GM12878 (cell line): ENCODE measurements at regions not wholly inside any gene's neighbourhood (a gene's known extent, or its start where the extent isn't known, plus 50 kb on each side); places are given as distances from the start of the nearest gene placed in this dataset.

Source experiments
- ASH2L ChIP-seq: fragments of 300-600, 200-600 bp; sonication (generic); IDR thresholded peaks from 2 replicates; pipeline ENCODE4 v1.6.1; 2017; ENCODE audit warnings: low read depth, mild to moderate bottlenecking, borderline replicate concordance
- GABPA ChIP-seq: IDR thresholded peaks from 2 replicates; pipeline ENCODE4 v1.6.1; 2014; ENCODE audit warnings: antibody characterized with exemption, low read depth, mild to moderate bottlenecking, inconsistent platforms
- HDAC2 ChIP-seq: fragments of 200-600 bp; sonication (generic); IDR thresholded peaks from 2 replicates; pipeline ENCODE4 v1.6.1; 2017
- MTA2 ChIP-seq: fragments of 450-650 bp; IDR thresholded peaks from 2 replicates; pipeline ENCODE4 v1.6.1; 2016; ENCODE audit warnings: low read depth, mild to moderate bottlenecking, moderate library complexity
- REST ChIP-seq: IDR thresholded peaks from 2 replicates; pipeline ENCODE4 v1.6.1; 2012; ENCODE audit warnings: mild to moderate bottlenecking, low read depth, low read length
- YY1 ChIP-seq: IDR thresholded peaks from 2 replicates; pipeline ENCODE4 v1.6.1; 2011; ENCODE audit warnings: low read depth, mild to moderate bottlenecking, low read length
- TF ChIP-seq, protein P1 (sequence below): IDR thresholded peaks from 2 replicates; pipeline ENCODE4 v1.6.1; 2012; ENCODE audit warnings: low read depth, low read length, improper control_type of control experiment

DNA sequence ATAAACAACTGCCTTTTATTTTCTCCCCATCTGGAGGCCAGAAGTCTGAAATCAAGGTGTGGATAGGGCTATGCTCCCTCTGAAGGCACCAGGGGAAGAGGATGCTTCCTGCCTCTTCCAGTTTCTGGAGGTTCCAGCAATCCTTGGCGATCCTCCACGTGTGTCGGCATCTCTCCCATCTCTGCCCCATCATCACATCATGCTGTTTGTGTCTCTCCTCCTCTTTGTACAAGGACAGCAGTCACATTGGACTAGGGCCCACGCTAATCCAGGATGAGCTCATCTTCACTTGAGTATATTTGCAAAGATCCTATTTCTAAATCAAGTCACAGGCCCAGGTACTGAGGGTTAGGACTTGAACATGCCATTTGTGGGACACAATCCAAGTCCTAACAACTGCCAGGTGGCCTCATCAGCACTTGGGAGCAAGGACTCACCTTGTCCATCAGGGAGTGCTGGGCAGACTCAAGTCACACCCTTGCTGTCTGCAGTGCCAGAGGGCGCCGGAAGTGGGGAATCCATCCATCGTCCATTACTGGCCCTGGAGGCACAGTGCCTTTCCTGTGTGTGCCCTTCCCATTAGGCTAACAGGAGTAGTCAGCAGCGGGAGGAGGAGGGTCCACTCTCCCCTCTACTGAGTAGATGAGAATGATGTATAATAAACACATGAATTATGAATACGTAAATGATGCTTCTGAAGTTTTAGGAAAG, 185.4 kb upstream of the AJAP1 start:
- no peak for TF ChIP-seq YY1
- no peak for TF ChIP-seq HDAC2
- TF ChIP-seq REST: no peak
- TF ChIP-seq ASH2L: no peak
- TF ChIP-seq, protein P1, sequence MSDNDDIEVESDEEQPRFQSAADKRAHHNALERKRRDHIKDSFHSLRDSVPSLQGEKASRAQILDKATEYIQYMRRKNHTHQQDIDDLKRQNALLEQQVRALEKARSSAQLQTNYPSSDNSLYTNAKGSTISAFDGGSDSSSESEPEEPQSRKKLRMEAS: no peak
- no peak for TF ChIP-seq GABPA
- TF ChIP-seq MTA2: no peak
